Type B pancreatic cell (in vitro differentiated cells): ENCODE measurements at regions not wholly inside any gene's neighbourhood (a gene's known extent, or its start where the extent isn't known, plus 50 kb on each side); places are given as distances from the start of the nearest gene placed in this dataset.

Experiments used
- DNase-seq: peaks from one replicate; pipeline ENCODE4 v3.0.0; 2021; ENCODE audit warnings: mixed read lengths; ENCODE audit not compliant: unreplicated experiment; ENCODE audit errors: extremely low spot score
- H3K27ac Mint-ChIP-seq: 2 replicates; pipeline ENCODE4 v1.8.0; 2021; ENCODE audit warnings: mild to moderate bottlenecking, mixed read lengths
- H3K27me3 Mint-ChIP-seq: 2 replicates; pipeline ENCODE4 v1.8.0; 2021; ENCODE audit warnings: mixed read lengths
- H3K36me3 Mint-ChIP-seq: 2 replicates; pipeline ENCODE4 v1.8.0; 2021; ENCODE audit warnings: mixed read lengths
- H3K4me1 Mint-ChIP-seq: one replicate; pipeline ENCODE4 v1.8.0; 2021; ENCODE audit warnings: mixed read lengths; ENCODE audit not compliant: unreplicated experiment
- H3K4me3 Mint-ChIP-seq: 2 replicates; pipeline ENCODE4 v1.8.0; 2021; ENCODE audit warnings: mild to moderate bottlenecking, mixed read lengths
- H3K9me3 Mint-ChIP-seq: 2 replicates; pipeline ENCODE4 v1.8.0; 2021; ENCODE audit warnings: mixed read lengths
- TF ChIP-seq, protein P1 (sequence below): fragments of 200-600 bp; sonication (generic); conservative IDR thresholded peaks from 2 replicates; pipeline ENCODE4 v1.5.0; 2021; ENCODE audit warnings: antibody characterized with exemption, mild to moderate bottlenecking

DNA sequence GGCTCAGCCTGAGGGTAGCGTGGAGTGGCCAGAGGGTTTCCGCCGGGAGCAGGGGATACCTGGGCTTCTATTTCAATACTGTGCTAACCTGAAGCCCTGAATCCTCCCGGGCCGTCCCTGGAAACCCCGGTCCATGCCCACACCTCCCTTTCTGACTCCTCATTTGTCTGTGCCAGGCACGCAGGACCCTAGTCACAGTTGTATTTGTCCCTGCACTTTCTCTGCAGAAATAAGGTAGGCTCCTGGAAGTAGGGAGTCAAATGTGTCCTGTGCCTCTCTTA, 418.8 kb upstream of the HS6ST1 start:
- TF ChIP-seq, protein P1, sequence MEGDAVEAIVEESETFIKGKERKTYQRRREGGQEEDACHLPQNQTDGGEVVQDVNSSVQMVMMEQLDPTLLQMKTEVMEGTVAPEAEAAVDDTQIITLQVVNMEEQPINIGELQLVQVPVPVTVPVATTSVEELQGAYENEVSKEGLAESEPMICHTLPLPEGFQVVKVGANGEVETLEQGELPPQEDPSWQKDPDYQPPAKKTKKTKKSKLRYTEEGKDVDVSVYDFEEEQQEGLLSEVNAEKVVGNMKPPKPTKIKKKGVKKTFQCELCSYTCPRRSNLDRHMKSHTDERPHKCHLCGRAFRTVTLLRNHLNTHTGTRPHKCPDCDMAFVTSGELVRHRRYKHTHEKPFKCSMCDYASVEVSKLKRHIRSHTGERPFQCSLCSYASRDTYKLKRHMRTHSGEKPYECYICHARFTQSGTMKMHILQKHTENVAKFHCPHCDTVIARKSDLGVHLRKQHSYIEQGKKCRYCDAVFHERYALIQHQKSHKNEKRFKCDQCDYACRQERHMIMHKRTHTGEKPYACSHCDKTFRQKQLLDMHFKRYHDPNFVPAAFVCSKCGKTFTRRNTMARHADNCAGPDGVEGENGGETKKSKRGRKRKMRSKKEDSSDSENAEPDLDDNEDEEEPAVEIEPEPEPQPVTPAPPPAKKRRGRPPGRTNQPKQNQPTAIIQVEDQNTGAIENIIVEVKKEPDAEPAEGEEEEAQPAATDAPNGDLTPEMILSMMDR: no peak
- peaks cover 11% of the 10 kb centered on the region for H3K4me1 Mint-ChIP-seq
- H3K27ac Mint-ChIP-seq: no peak overlapping the region

DNA sequence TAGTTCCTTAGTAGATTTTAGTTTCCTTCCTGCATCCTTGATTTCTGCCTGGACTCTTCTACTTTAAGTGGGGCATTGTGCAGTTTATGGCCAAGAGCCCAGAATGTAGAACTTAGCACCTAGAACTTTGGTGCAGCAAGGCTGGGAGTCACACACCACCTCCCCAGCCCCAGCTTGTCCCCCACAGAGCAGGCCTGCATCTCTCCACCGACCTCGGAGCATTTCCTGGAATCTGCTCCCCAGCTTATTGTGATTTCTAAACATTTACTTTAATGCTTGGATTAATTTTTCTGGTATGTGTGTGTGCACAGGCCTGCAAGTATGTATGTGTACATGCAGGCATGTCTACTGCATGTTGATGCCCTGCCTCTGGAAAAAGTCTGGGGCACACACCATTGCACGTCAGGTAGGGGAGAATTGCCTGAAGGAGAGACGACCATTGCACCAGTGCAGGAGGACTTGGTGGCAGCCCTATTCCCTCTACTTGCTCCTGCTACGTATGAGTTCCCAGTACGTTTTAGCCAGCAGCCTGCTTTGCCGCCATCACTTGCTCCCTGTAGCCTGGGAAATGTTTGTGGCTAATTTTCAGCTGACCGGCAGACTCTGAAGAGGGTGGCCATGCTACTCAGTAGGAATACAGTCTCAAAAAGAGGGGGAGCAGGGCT, 419.9 kb upstream of the HS6ST1 start:
- Mint-ChIP-seq H3K9me3 (no peaks in the 10 kb centered on the region), H3K27me3 (peaks cover 14% of the 10 kb centered on the region), H3K36me3 (no peaks in the 10 kb centered on the region), H3K4me3 (no peak overlapping the region), H3K4me1 (peaks cover 2% of the 10 kb centered on the region), H3K27ac (no peak overlapping the region)
- DNase-seq: no peak
- TF ChIP-seq, protein P1: no peak

More for the DNA sequence above, 418.8 kb upstream of the HS6ST1 start:
- Mint-ChIP-seq H3K27me3 (peaks cover 14% of the 10 kb centered on the region), H3K9me3 (no peaks in the 10 kb centered on the region), H3K4me3 (peak overlapping the region; percentile 54), H3K36me3 (no peaks in the 10 kb centered on the region)
- DNase-seq: no peak

DNA sequence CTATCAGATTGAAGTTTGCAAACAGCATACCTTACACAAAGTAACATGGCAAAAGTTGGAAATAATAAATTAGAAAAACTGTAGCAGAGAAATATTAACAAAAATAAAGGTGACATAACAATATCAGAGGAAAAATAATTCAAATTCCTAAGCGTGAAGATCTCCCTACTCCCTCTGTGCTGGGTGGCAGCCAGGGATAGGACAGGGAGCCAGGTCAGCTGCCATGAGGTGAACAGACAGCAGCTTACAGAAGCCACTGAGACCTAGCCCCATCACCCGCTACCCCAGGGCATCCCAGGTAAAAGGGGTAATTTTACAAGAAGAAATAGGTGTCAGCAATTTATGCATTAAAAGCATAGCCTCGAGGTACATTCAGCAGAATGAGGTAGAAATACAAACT, 423.8 kb upstream of the HS6ST1 start:
- TF ChIP-seq, protein P1: no peak
- Mint-ChIP-seq H3K9me3 (no peaks in the 10 kb centered on the region), H3K27me3 (peaks cover 14% of the 10 kb centered on the region), H3K36me3 (no peaks in the 10 kb centered on the region), H3K4me1 (peaks cover 21% of the 10 kb centered on the region), H3K4me3 (no peak overlapping the region), H3K27ac (no peak overlapping the region)
- DNase-seq: no peak

DNA sequence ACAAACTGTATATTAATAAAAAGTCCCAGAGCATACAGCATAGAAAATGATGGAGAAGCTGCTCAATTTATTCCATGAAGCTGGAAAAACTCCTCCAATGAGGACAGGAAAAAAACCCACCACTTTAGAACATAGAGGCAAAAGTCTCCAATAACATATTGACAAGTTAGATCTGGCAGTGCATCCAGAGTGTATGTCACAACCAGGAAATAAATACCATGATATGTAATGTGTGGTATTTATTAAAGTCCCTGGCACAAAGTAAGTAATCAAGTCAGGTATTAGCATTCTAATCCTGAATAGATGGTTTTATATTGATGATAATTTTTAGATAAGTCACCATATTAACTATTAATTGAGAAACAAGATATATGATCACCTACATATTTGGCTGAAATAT, 427.3 kb upstream of the HS6ST1 start:
- H3K27ac Mint-ChIP-seq: peak overlapping the region; percentile 20
- TF ChIP-seq, protein P1: no peak

DNA sequence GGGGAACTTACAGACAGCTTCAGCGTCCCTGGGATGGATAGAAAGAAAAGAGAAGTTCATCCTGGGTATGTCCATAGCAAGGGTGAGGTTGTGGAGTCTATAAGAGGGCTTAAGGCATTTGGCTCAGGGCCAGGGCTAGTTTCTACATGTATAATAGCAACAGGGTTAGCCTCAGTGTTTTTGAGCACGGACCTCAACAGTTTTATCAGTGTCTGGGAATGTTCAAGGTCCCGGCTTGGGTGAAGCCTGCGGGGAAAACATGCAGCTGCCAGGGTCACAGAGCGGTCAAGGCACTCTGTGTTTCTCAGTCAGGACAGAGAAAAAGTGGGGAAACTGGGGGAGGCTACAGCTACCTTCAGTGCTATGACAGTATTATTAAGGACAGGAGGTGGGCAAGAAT, 427.7 kb upstream of the HS6ST1 start:
- TF ChIP-seq, protein P1: no peak
- Mint-ChIP-seq H3K9me3 (no peaks in the 10 kb centered on the region), H3K36me3 (no peaks in the 10 kb centered on the region), H3K27me3 (no peaks in the 10 kb centered on the region), H3K27ac (peak overlapping the region; percentile 20), H3K4me1 (peaks cover 21% of the 10 kb centered on the region), H3K4me3 (peak overlapping the region; percentile 48)
- no peak for DNase-seq

More for the DNA sequence above, 427.3 kb upstream of the HS6ST1 start:
- DNase-seq: no peak
- no peaks in the 10 kb centered on the region for H3K9me3 Mint-ChIP-seq
- H3K4me1 Mint-ChIP-seq: peaks cover 21% of the 10 kb centered on the region
- no peaks in the 10 kb centered on the region for H3K36me3 Mint-ChIP-seq
- H3K27me3 Mint-ChIP-seq: no peaks in the 10 kb centered on the region
- peak overlapping the region; percentile 48 for H3K4me3 Mint-ChIP-seq

DNA sequence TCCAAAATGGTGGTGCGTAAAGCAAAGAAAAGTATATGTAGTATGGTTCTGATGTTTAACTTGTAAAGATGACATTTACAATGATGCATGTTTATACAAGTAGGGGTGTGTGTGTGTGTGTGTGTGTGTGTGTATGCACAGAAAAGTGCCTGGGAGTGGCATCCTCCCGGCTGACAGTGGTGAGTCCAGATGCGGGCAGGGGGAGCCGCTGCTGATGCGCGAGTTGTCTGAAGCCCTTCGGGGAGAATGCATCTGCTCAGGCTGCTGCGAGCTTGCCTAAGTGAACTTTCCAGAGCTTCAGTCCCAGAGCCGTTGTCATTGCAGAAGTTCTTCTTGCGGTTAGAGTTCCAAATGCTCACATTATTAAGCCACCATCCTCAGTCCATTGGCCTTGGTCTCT, 429.7 kb upstream of the HS6ST1 start:
- no peak overlapping the region for H3K27ac Mint-ChIP-seq
- peaks cover 5% of the 10 kb centered on the region for H3K27me3 Mint-ChIP-seq
- TF ChIP-seq, protein P1: no peak
- H3K4me1 Mint-ChIP-seq: peaks cover 38% of the 10 kb centered on the region
- no peaks in the 10 kb centered on the region for H3K9me3 Mint-ChIP-seq
- no peak for DNase-seq
- no peaks in the 10 kb centered on the region for H3K36me3 Mint-ChIP-seq
- H3K4me3 Mint-ChIP-seq: no peak overlapping the region
